GM23338 (cell line): ENCODE measurements at regions not wholly inside any gene's neighbourhood (a gene's known extent, or its start where the extent isn't known, plus 50 kb on each side); places are given as distances from the start of the nearest gene placed in this dataset.

Source experiments
- ATAC-seq: fragments of 200-7000 bp; cut with Tn5 transposase; 3 replicates; pipeline ENCODE4 v1.9.1; 2020
- DNase-seq: peaks from one replicate; pipeline ENCODE4 v3.0.0-alpha.2; 2015; ENCODE audit warnings: low spot score
- H2AFZ ChIP-seq: fragments of 200-600 bp; sonication (generic); 2 replicates; pipeline ENCODE4 v1.8.0; 2016; ENCODE audit warnings: antibody characterized with exemption, mild to moderate bottlenecking, moderate library complexity
- H3F3A ChIP-seq: fragments of 200-600 bp; sonication (generic); replicated peaks from 2 replicates; pipeline ENCODE4 v1.8.0; 2017; ENCODE audit warnings: antibody characterized with exemption, mixed run types, low read depth
- H3K27ac ChIP-seq: fragments of 200-600 bp; sonication (generic); 2 replicates; pipeline ENCODE4 v1.6.1; 2016; ENCODE audit warnings: low read depth
- H3K27me3 ChIP-seq: fragments of 200-600 bp; sonication (generic); 2 replicates; pipeline ENCODE4 v1.8.0; 2016; ENCODE audit warnings: mild to moderate bottlenecking, mixed run types, moderate library complexity; ENCODE audit not compliant: insufficient read depth
- H3K36me3 ChIP-seq: fragments of 200-600 bp; sonication (generic); 2 replicates; pipeline ENCODE4 v1.8.0; 2016; ENCODE audit warnings: mild to moderate bottlenecking; ENCODE audit not compliant: insufficient read depth
- H3K4me1 ChIP-seq: fragments of 200-600 bp; sonication (generic); 2 replicates; pipeline ENCODE4 v1.8.0; 2016; ENCODE audit warnings: mild to moderate bottlenecking, moderate library complexity; ENCODE audit not compliant: insufficient read depth
- H3K4me2 ChIP-seq: fragments of 200-600 bp; sonication (generic); 2 replicates; pipeline ENCODE4 v1.7.1; 2017; ENCODE audit warnings: mixed run types
- H3K4me3 ChIP-seq: fragments of 200-600 bp; sonication (generic); 2 replicates; pipeline ENCODE4 v1.6.1; 2016; ENCODE audit warnings: mixed run types
- H3K79me2 ChIP-seq: fragments of 200-600 bp; sonication (generic); replicated peaks from 2 replicates; pipeline ENCODE4 v1.8.0; 2017; ENCODE audit warnings: mild to moderate bottlenecking; ENCODE audit not compliant: insufficient read depth
- H3K9me2 ChIP-seq: fragments of 200-600 bp; sonication (generic); 2 replicates; pipeline ENCODE4 v1.8.0; 2017; ENCODE audit not compliant: insufficient read depth
- H4K20me1 ChIP-seq: fragments of 200-600 bp; sonication (generic); replicated peaks from 2 replicates; pipeline ENCODE4 v1.8.0; 2017; ENCODE audit warnings: mild to moderate bottlenecking; ENCODE audit not compliant: insufficient read depth
- H3K27ac Mint-ChIP-seq: 2 replicates; pipeline ENCODE4 v1.8.0; 2020; ENCODE audit warnings: inconsistent platforms, mild to moderate bottlenecking, moderate library complexity, mixed read lengths
- H3K27me3 Mint-ChIP-seq: 3 replicates; pipeline ENCODE4 v1.8.0; 2022; ENCODE audit warnings: low read depth, mild to moderate bottlenecking, moderate library complexity, mixed read lengths, inconsistent platforms; ENCODE audit not compliant: insufficient read depth, poor library complexity
- H3K36me3 Mint-ChIP-seq: 3 replicates; pipeline ENCODE4 v1.8.0; 2021; ENCODE audit warnings: low read depth, mild to moderate bottlenecking, inconsistent platforms, moderate library complexity, mixed read lengths
- H3K4me1 Mint-ChIP-seq: 3 replicates; pipeline ENCODE4 v1.8.0; 2020; ENCODE audit warnings: mild to moderate bottlenecking, inconsistent platforms, mixed read lengths
- H3K4me3 Mint-ChIP-seq: 3 replicates; pipeline ENCODE4 v1.8.0; 2021; ENCODE audit warnings: moderate library complexity, mild to moderate bottlenecking, inconsistent platforms, mixed read lengths
- H3K9me3 Mint-ChIP-seq: 3 replicates; pipeline ENCODE4 v1.8.0; 2020; ENCODE audit warnings: moderate library complexity, mild to moderate bottlenecking, inconsistent platforms, mixed read lengths
- ETS1 ChIP-seq: IDR thresholded peaks from 2 replicates; pipeline ENCODE4 v1.6.1; 2016; ENCODE audit warnings: antibody characterized with exemption
- EZH2phosphoT487 ChIP-seq: fragments of 200-600 bp; sonication (generic); IDR thresholded peaks from one replicate; pipeline ENCODE4 v1.8.1; 2018; ENCODE audit warnings: antibody characterized with exemption; ENCODE audit not compliant: unreplicated experiment
- JUNB ChIP-seq: IDR thresholded peaks from one replicate; pipeline ENCODE4 v1.6.1; 2016; ENCODE audit warnings: antibody characterized with exemption; ENCODE audit not compliant: unreplicated experiment
- REST ChIP-seq: IDR thresholded peaks from one replicate; pipeline ENCODE4 v1.6.1; 2018; ENCODE audit warnings: antibody characterized with exemption; ENCODE audit not compliant: unreplicated experiment
- ZNF114 ChIP-seq: fragments of 250-450 bp; sonication (Bioruptor Pico); IDR thresholded peaks from 2 replicates; pipeline ENCODE4 v1.5.0; 2020; ENCODE audit warnings: mild to moderate bottlenecking, moderate library complexity
- ZNF462 ChIP-seq: fragments of 250-450 bp; sonication (Bioruptor Pico); IDR thresholded peaks from 2 replicates; pipeline ENCODE4 v1.5.0; 2020; ENCODE audit warnings: mild to moderate bottlenecking, moderate library complexity

- TF ChIP-seq REST: no peak
- TF ChIP-seq ETS1: no peak
- no peak for TF ChIP-seq ZNF114
These were observed 580.8 kb upstream of the TENM3 start (continued) for GRCh38 chr4:181662383-181662782.

GRCh38 chr4:181670506-181670905 is 572.7 kb upstream of the TENM3 start:
- no peaks in the 10 kb centered on the region for H3K36me3 ChIP-seq
- H3K4me3 ChIP-seq: no peak overlapping the region
- H4K20me1 ChIP-seq: no peaks in the 10 kb centered on the region
- H3K27me3 ChIP-seq: no peaks in the 10 kb centered on the region
- H3K27ac ChIP-seq: no peak overlapping the region
- H3K4me1 ChIP-seq: no peaks in the 10 kb centered on the region
- H3F3A ChIP-seq: no peaks in the 10 kb centered on the region
- no peak overlapping the region; the same call in 1 of the 2 replicates for H2AFZ ChIP-seq
- no peak for ATAC-seq
- H3K79me2 ChIP-seq: no peaks in the 10 kb centered on the region
- Mint-ChIP-seq H3K9me3 (no peaks in the 10 kb centered on the region), H3K27me3 (peaks cover 2% of the 10 kb centered on the region), H3K4me3 (no peak overlapping the region), H3K36me3 (no peaks in the 10 kb centered on the region), H3K4me1 (no peaks in the 10 kb centered on the region), H3K27ac (no peak overlapping the region)
- no peak overlapping the region for H3K4me2 ChIP-seq
- TF ChIP-seq ZNF462 (CRISPR knock-in tag) (no peak), ETS1 (no peak), EZH2phosphoT487 (no peak), JUNB (no peak)
- no peaks in the 10 kb centered on the region for H3K9me2 ChIP-seq
- DNase-seq: no peak
